C4-2B (cell line): ENCODE measurements at regions not wholly inside any gene's neighbourhood (a gene's known extent, or its start where the extent isn't known, plus 50 kb on each side); places are given as distances from the start of the nearest gene placed in this dataset.

ENCODE experiments used
- CTCF ChIP-seq: fragments of 450-650 bp; conservative IDR thresholded peaks from 2 replicates; pipeline ENCODE4 v1.5.1; 2017; ENCODE audit warnings: mild to moderate bottlenecking
- ZFX ChIP-seq: fragments of 450-650 bp; IDR thresholded peaks from 2 replicates; pipeline ENCODE4 v1.6.1; 2017

- no peak for TF ChIP-seq CTCF
- no peak for TF ChIP-seq ZFX
These were observed 442.4 kb upstream of the FOXG1 start for GRCh38 chr14:28323951-28324741.
